ENCODE measurements at regions not wholly inside any gene's neighbourhood (a gene's known extent, or its start where the extent isn't known, plus 50 kb on each side); places are given as distances from the start of the nearest gene placed in this dataset.
A peak's percentile ranks its signal among the peaks of the same experiment; 100 is the strongest.

- Histone ChIP-seq H3K4me3 (ENCODE audit: low read length in 3 of 3) (no peak overlapping the region), H3K4me1 (ENCODE audit: control insufficient read depth in 2 of 3, insufficient read depth in 2 of 3, low read depth in 1 of 3, low read length in 3 of 3) (peaks cover 0 to 7% (median 3%) of the 10 kb centered on the region in 3 donors), H3K9ac (ENCODE audit: low read length in 3 of 3) (no peak overlapping the region), H3K27ac (ENCODE audit: low read depth in 2 of 2, low read length in 2 of 2) (no peak overlapping the region), H3K27me3 (ENCODE audit: control insufficient read depth, insufficient read depth, low read length) (no peaks in the 10 kb centered on the region), H3K9me3 (ENCODE audit: control insufficient read depth in 2 of 3, insufficient read depth in 1 of 3, low read length in 3 of 3) (no peaks in the 10 kb centered on the region), H3K36me3 (ENCODE audit: control insufficient read depth in 2 of 3, insufficient read depth in 3 of 3, low read length in 3 of 3) (no peaks in the 10 kb centered on the region)
- intact Hi-C loops (cut with DNase I), result no loop called here
- TF ChIP-seq CTCF (IDR thresholded peaks at IDR 0.05; ENCODE audit: borderline replicate concordance, extremely low read depth, insufficient read depth), result no peak
- no peak for FAIRE-seq
- DNase-seq, result peak in 4 of 5 donors; percentile 24 to 86 (median 56)
Measured at GRCh38 chr1:82927753-82928152, 1071.2 kb downstream of the TTLL7 start.

- H3K4me1 ChIP-seq (ENCODE audit: control insufficient read depth in 2 of 3, insufficient read depth in 2 of 3, low read depth in 1 of 3, low read length in 3 of 3), result no peaks in the 10 kb centered on the region
- no peaks in the 10 kb centered on the region for H3K9me3 ChIP-seq (ENCODE audit: control insufficient read depth in 2 of 3, insufficient read depth in 1 of 3, low read length in 3 of 3)
- no peak overlapping the region for H3K9ac ChIP-seq (ENCODE audit: low read length in 3 of 3)
- no peak overlapping the region for H3K4me3 ChIP-seq (ENCODE audit: low read length in 3 of 3)
- DNase-seq, result no peak
- no peak for FAIRE-seq
- intact Hi-C loops (cut with DNase I), result no loop called here
- no peaks in the 10 kb centered on the region for H3K27me3 ChIP-seq (ENCODE audit: control insufficient read depth, insufficient read depth, low read length)
- no peak overlapping the region for H3K27ac ChIP-seq (ENCODE audit: low read depth in 2 of 2, low read length in 2 of 2)
- no peaks in the 10 kb centered on the region for H3K36me3 ChIP-seq (ENCODE audit: control insufficient read depth in 2 of 3, insufficient read depth in 3 of 3, low read length in 3 of 3)
- no peak for TF ChIP-seq CTCF (IDR thresholded peaks at IDR 0.05; ENCODE audit: borderline replicate concordance, extremely low read depth, insufficient read depth)
Measured at GRCh38 chr1:82924666-82925065, 1074.3 kb downstream of the TTLL7 start.

- Histone ChIP-seq H3K4me1 (ENCODE audit: control insufficient read depth in 2 of 3, insufficient read depth in 2 of 3, low read depth in 1 of 3, low read length in 3 of 3) (no peaks in the 10 kb centered on the region), H3K4me3 (ENCODE audit: low read length in 3 of 3) (no peak overlapping the region), H3K9ac (ENCODE audit: low read length in 3 of 3) (no peak overlapping the region), H3K9me3 (ENCODE audit: control insufficient read depth in 2 of 3, insufficient read depth in 1 of 3, low read length in 3 of 3) (no peaks in the 10 kb centered on the region), H3K36me3 (ENCODE audit: control insufficient read depth in 2 of 3, insufficient read depth in 3 of 3, low read length in 3 of 3) (no peaks in the 10 kb centered on the region), H3K27me3 (ENCODE audit: control insufficient read depth, insufficient read depth, low read length) (no peaks in the 10 kb centered on the region), H3K27ac (ENCODE audit: low read depth in 2 of 2, low read length in 2 of 2) (no peak overlapping the region)
- no peak for FAIRE-seq
- intact Hi-C loops (cut with DNase I), result no loop called here
- TF ChIP-seq CTCF (IDR thresholded peaks at IDR 0.05; ENCODE audit: borderline replicate concordance, extremely low read depth, insufficient read depth), result no peak
- DNase-seq, result no peak
Measured at GRCh38 chr1:82923931-82924330, 1075.0 kb downstream of the TTLL7 start.

- Histone ChIP-seq H3K4me3 (ENCODE audit: low read length in 3 of 3) (no peak overlapping the region), H3K27ac (ENCODE audit: low read depth in 2 of 2, low read length in 2 of 2) (no peak overlapping the region), H3K9ac (ENCODE audit: low read length in 3 of 3) (no peak overlapping the region), H3K27me3 (ENCODE audit: control insufficient read depth, insufficient read depth, low read length) (no peaks in the 10 kb centered on the region), H3K4me1 (ENCODE audit: control insufficient read depth in 2 of 3, insufficient read depth in 2 of 3, low read depth in 1 of 3, low read length in 3 of 3) (no peaks in the 10 kb centered on the region), H3K9me3 (ENCODE audit: control insufficient read depth in 2 of 3, insufficient read depth in 1 of 3, low read length in 3 of 3) (no peaks in the 10 kb centered on the region), H3K36me3 (ENCODE audit: control insufficient read depth in 2 of 3, insufficient read depth in 3 of 3, low read length in 3 of 3) (no peaks in the 10 kb centered on the region)
- FAIRE-seq (no peak), DNase-seq (no peak)
- intact Hi-C loops (cut with DNase I), result no loop called here
- no peak for TF ChIP-seq CTCF (IDR thresholded peaks at IDR 0.05; ENCODE audit: borderline replicate concordance, extremely low read depth, insufficient read depth)
Measured at GRCh38 chr1:82921759-82922158, 1077.2 kb downstream of the TTLL7 start.
